ENCODE measurements at regions not wholly inside any gene's neighbourhood (a gene's known extent, or its start where the extent isn't known, plus 50 kb on each side); places are given as distances from the start of the nearest gene placed in this dataset.

GRCh38 chr2:7994397-7994951, 687.4 kb upstream of the ID2 start:
- DNase-seq = peak; percentile 92

GRCh38 chr2:7997279-7997678, 684.6 kb upstream of the ID2 start:
- no peak for DNase-seq

- DNase-seq = peak; percentile 24
Observed at GRCh38 chr2:7999683-8000476, 682.0 kb upstream of the ID2 start.

GRCh38 chr2:8000870-8001269, 681.0 kb upstream of the ID2 start:
- no peak for DNase-seq

GRCh38 chr2:8002765-8003393, 679.0 kb upstream of the ID2 start:
- no peak for DNase-seq

- no peak for DNase-seq
Observed at GRCh38 chr2:8003462-8004075, 678.3 kb upstream of the ID2 start.

- peak; percentile 5 for DNase-seq
Observed at GRCh38 chr2:8004250-8004681, 677.6 kb upstream of the ID2 start.

- DNase-seq = no peak
Observed at GRCh38 chr2:8006181-8006580, 675.7 kb upstream of the ID2 start.

- no peak for DNase-seq
Observed at GRCh38 chr2:8006626-8007025, 675.2 kb upstream of the ID2 start.

GRCh38 chr2:8009010-8009597, 672.8 kb upstream of the ID2 start:
- no peak for DNase-seq

GRCh38 chr2:8015848-8016600, 665.8 kb upstream of the ID2 start:
- DNase-seq = no peak

GRCh38 chr2:8016688-8017087, 665.2 kb upstream of the ID2 start:
- DNase-seq = no peak

GRCh38 chr2:8018956-8019355, 662.9 kb upstream of the ID2 start:
- no peak for DNase-seq

GRCh38 chr2:8019934-8020333, 661.9 kb upstream of the ID2 start:
- DNase-seq = no peak

- DNase-seq = no peak
Observed at GRCh38 chr2:8021921-8022320, 659.9 kb upstream of the ID2 start.

GRCh38 chr2:8022908-8023640, 658.8 kb upstream of the ID2 start:
- no peak for DNase-seq

- DNase-seq = no peak
Observed at GRCh38 chr2:8024506-8024905, 657.4 kb upstream of the ID2 start.

GRCh38 chr2:8026381-8026780, 655.5 kb upstream of the ID2 start:
- DNase-seq = no peak

- DNase-seq = no peak
Observed at GRCh38 chr2:8027387-8027786, 654.5 kb upstream of the ID2 start.

GRCh38 chr2:8028036-8028435, 653.8 kb upstream of the ID2 start:
- DNase-seq = no peak

- DNase-seq = no peak
Observed at GRCh38 chr2:8028436-8028835, 653.4 kb upstream of the ID2 start.

GRCh38 chr2:8028981-8029380, 652.9 kb upstream of the ID2 start:
- peak; percentile 27 for DNase-seq

Data from NCI-H345 (cell line).